GM12891 (cell line): ENCODE measurements at regions not wholly inside any gene's neighbourhood (a gene's known extent, or its start where the extent isn't known, plus 50 kb on each side); places are given as distances from the start of the nearest gene placed in this dataset.

Experiments used
- POLR2A ChIP-seq: IDR thresholded peaks from 2 replicates; pipeline ENCODE4 v1.6.1; 2011; ENCODE audit warnings: low read depth, low read length, control low read depth
- POLR2AphosphoS5 ChIP-seq: IDR thresholded peaks from 2 replicates; pipeline ENCODE4 v1.6.1; 2011; ENCODE audit warnings: low read depth, low read length, control low read depth
- POU2F2 ChIP-seq: IDR thresholded peaks from 2 replicates; pipeline ENCODE4 v1.6.1; 2011; ENCODE audit warnings: low read depth, mild to moderate bottlenecking, control low read depth, low read length, moderate library complexity
- TAF1 ChIP-seq: IDR thresholded peaks from 2 replicates; pipeline ENCODE4 v1.6.1; 2011; ENCODE audit warnings: low read depth, low read length, control low read depth

- TF ChIP-seq POLR2AphosphoS5 (no peak), POLR2A (no peak), TAF1 (no peak), POU2F2 (no peak)
Measured at GRCh38 chr12:28980436-28980835, 168.6 kb upstream of the FAR2 start.
